ENCODE measurements at regions not wholly inside any gene's neighbourhood (a gene's known extent, or its start where the extent isn't known, plus 50 kb on each side); places are given as distances from the start of the nearest gene placed in this dataset.

DNA sequence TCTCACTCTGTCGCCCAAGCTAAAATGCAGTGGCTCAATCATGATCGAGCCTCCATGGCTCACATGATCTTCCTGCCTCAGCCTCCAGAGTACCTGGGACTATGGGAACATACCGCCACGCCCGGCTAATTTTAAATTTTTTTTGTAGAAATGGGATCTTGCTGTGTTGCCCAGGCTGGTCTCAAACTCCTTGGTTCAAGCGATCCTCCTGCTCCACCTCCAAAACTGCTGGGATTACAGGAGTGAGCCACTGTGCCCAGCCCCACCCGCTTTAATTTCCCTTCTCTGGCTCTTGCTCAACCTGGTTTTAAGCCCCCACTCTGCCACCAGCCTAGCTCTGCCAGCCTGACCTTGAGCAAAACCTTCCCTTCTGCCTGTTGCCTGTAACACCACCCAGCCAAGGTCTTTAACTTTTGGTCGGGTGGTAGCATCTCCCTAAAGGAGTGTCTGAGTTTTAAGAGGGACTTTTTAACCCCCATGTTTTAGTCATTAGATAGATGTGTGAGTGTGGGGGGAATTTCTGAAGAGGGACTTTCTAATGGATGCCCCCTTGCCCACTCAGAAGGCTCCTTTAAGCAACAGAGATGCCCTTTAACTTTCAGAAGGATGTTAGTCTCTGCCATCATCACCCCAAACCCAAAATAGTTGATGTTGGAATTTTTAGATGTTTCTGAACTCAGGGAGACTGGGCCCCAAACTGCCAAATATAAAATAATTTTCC is 71.8 kb upstream of the FOXP4 start:
- DNase-seq: no peak

GRCh38 chr6:41475164-41475563 is 71.0 kb upstream of the FOXP4 start:
- no peak for DNase-seq

DNA sequence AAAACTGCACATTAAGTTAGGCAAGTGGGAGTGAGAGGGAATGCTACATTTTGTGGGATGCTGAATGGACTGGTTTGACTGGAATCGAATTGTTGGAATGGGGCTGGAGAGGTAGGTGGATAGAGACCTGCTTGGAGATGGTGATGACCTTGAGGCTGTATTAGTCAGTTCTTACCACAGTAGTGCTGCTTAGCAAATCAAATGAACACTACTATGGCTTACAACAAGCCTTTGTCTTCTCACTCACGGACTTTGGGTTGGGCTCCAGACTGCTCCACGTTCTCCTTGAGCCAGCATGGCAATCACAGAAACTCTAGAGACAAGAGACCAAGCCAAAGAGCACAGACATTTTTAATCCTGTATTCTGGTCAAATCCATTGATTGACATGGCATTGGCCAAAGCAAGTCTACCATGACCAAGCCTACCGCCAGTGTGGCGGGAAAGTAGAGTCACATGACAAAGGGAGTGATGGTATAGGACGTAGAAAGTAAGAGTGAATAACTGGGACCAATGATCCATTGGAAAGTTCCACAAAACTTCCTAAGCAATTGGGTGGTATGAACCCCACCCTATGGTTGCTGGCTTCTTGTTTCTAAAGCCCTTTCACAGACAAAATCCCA is 70.3 kb upstream of the FOXP4 start:
- DNase-seq: no peak

DNA sequence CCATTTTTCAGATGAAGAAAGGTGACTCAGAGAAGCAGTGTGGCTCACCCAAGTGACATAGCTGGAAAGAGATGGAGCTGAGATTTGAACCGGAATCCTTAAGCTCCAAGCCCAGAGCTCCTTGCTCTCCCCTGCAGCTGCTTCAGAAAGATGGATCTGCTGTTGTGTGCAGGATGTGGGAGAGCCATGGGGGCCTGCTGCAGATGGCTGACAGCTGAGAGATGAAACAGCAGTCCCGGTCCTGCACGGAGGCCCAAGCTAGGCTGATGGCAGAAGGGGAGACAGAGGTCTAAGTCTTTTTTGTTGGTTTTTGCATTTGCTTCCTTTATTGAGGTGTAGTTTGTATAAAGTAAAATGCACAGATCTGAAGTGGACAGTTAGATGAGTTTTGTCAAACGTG is 69.8 kb upstream of the FOXP4 start:
- no peak for DNase-seq

GRCh38 chr6:41477572-41477971 is 68.6 kb upstream of the FOXP4 start:
- DNase-seq: no peak

DNA sequence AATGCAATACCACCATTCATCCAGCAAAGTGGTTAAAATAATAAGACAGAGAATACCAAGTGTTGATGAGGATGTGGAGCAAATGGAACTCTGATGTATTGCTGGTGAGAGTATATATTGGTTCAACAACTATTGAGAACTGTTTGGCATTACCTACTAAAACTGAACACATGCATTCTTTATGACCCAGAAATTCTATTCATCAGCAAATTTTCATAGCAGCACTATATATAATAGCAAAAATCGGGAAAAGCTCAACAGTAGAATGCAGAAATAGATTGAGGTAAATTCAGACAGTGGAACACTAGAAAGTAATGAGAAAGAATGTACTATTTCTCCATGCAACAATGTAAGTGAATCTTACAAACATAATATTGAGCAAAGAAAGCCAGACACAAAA is 62.2 kb upstream of the FOXP4 start:
- DNase-seq: no peak

DNA sequence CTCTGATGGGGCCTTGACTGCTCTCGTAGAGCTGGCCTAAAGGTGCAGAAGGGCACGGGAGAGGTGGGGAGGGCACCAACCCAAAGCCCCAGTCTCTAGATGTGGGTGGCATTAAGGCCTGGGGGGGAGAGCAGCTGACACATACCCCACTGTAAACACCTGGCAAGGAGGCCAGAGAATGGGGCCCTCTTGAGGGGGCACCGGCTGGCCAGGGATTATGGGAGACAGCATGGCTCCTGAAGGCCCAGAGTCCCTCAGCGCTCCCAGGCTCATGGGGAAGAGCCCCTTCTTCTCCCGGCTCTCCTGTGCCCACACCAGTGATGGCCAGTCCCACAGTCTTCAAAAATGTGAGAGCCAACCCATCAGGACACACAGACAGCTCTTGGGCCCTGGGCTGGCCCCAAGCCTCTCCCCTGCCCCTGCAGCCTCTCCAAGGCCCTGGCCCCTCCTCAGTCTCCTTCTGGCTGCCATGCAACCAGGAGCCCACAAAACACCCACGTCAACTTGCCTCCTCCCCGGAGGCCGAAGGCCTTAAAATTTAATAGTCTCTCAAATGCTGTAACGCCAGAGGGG is 58.2 kb upstream of the FOXP4 start:
- peak; percentile 74 to 91 for DNase-seq

DNA sequence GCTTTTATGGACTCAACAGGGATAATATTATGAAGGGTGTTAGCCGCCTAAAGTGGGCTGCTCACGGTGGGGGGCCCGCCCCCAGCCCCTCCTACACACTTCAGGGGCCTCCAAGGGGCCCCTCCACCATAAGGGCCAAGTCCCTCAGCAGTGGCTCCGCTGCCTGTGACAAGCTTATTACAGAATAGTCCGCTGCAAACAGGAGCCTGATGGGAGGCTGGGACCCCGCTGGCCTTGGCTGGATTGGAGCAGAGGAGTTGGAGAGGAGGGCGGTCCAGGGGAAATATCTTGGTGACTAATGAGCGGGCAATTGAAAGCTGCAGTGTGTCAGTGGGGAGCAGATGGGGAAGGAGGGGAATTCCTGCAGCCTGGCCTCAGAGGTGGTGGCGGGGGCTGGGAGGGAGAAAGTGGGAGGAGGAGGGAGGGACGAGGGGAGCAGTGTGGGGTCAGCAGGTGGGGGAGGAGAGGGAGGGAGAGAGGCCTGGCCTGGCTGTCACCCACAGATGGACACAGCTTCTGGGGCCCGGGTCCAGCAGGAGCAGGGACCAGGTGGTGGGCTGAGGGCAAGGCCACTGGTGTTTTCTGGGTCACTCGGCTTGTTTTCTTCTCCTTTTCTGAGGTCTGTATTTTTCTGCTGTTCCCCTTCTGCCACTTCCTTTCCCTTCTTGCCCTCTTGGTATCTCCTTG is 57.6 kb upstream of the FOXP4 start:
- DNase-seq: peak; percentile 96 to 98

DNA sequence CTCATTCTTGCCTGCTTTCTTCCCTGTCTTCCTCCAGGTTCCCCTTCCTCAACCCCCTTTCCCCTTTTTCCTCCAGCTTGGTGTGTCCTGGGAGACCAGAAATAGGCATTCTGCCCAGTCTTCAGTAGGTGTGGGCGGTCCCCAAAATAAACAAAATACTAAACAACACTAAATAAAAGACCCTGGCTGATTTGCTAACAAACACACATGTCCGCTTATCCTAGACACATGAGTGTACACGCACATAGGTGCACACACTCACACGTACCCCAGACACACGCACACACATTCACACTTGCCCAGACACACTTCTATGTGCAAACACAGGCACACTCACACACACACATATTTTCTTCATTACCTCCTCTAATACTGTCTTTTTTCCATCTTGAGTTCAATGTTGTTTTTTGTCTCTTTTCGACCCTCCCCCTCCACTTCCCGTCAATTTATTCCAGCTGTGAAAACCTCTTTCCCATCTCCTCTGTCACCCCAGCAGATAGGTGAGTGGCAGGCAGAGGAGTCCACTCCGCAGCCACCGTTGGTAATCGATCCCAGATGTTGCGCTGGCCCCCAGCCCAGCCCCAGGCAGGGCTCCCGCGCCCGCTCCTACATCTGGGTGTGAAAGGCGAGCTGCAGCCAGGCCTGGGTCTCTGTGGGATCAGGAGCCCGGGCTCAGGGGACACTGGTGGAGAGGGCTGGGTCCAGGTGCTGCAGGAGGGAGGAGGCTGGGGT is 56.9 kb upstream of the FOXP4 start:
- peak in 1 of 2 experiments; percentile 69 for DNase-seq

- peak; percentile 66 to 88 for DNase-seq
Measured at GRCh38 chr6:41492261-41492891, 53.8 kb upstream of the FOXP4 start.

DNA sequence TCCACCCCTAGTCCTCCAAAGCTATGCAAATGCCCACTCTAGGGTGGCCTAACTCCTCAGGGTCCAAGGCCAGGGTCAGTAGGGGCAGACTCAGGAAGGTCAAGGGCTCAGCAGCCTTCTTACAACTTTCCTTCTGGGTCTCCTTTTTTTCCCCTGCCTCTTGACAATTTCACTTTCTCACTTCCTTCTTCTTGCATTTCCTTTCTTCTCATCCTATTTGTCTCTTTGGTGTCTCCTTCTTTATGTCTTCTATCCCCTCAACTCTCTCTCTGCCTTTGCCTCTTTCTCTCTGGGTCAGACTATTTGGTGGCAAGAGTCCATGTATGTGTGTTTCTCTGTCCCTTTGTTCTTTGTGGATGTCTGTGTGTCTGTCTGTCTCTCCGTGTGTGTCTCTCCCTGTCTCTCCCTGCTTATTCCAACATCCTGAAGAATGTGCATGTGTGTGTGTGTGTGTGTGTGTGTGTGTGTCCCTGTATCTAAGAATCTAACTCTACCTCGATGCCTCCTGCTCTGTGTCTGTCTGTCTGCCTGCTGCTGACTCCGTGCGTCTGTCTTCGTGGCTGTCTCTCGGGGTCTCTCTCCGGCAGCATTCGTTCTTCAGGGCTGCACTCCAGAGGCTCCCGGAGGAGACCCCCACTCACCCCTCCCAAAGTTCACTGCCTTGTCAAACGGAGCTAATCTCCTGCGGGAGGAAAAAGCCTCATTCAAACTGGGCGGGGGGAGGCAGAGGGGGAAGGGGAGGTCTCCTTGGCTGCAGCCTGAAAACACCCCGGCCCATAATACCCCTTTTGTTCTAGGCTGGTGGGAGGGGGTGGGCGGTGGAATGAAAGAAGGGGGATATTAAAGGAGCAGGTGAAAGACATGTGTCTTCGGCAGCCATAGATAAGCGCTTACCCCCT is 51.7 kb upstream of the FOXP4 start:
- DNase-seq: no peak

Measured in NCI-H524 (cell line).